T1000 (cell line): ENCODE measurements at regions not wholly inside any gene's neighbourhood (a gene's known extent, or its start where the extent isn't known, plus 50 kb on each side); places are given as distances from the start of the nearest gene placed in this dataset.

Experiments
- DNase-seq: peaks from one replicate; lab custom pipeline; 2025; ENCODE audit warnings: mixed read lengths; lab: John Stamatoyannopoulos, UW

DNA sequence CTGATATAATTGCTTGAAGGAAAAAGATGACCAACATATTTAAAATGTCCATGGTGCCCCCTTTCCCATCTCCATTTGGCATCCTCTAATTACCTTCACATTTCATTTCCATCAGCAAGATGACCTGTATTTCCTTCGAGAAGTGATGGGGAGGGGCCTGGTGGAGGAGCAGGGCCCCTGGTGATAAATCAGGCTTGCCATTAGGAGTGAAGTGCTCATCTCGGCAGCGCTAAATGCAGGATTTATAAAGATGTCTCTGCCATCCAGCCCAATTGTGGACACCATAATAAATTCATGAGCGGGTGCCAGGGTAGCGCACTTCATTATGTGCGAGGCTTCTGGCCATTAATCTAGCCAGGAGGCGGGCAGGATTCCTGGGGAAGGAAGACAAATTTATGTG is 101.5 kb upstream of the IRX6 start:
- DNase-seq: no peak

GRCh38 chr16:55225972-55226542 is 97.9 kb upstream of the IRX6 start:
- no peak for DNase-seq

DNA sequence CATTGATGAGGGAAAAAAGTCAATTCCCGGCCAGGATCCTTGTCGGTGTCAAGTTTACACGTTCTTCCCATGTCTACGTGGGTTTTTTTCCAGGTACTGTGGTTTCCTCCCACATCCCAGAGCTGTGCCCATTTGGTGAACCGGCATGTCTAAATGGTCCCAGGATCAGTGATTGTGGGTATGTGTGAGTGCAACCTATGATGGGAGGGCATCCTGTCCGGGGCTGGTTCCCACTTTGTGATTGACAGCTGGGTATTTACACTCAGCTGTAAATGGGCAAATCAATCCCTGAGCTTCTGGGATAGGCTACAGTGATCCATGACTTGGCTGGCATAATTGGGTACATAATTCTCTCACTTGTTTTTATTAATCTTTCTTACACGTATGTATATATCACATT is 91.2 kb upstream of the IRX6 start:
- no peak for DNase-seq

GRCh38 chr16:55233464-55233863 is 90.5 kb upstream of the IRX6 start:
- no peak for DNase-seq

DNA sequence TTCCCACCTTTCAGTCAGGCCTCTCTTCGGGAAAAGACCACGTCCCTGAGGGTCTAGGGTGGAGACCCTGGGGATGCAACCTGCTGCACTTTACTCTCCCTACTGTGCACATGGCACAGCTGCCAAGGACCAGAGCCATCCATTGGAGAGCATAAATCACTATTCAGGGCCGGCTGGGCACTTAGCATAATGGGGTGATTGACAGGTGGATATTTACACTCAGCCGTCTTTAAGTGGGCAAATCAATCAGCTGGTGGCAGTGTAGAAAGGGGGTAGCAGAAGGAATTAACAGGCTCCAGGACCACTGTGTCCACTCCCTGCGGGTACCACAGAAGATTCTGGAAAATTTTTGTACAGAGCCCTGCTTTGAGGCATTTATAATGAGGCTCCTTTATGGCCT is 87.3 kb upstream of the IRX6 start:
- no peak for DNase-seq

DNA sequence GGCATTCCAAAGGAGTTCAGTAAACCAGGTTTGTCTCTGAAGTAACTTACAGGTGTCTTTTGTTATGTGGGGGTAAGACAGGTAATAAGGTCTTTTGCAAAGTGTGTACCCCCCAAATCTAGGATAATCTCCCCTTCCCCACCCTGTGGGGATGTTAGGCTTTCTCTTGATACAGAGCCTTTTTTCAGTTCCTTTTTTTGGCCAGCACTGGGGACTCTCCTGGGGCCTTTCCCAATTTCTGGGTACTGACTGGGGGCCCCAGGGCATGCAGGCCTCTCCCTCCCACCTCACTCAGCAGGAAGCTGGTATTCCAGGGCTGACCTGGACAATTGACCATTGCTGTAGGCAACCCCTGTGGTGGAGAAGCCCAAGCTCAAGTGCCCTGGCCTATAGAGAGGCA is 84.3 kb upstream of the IRX6 start:
- DNase-seq: no peak

DNA sequence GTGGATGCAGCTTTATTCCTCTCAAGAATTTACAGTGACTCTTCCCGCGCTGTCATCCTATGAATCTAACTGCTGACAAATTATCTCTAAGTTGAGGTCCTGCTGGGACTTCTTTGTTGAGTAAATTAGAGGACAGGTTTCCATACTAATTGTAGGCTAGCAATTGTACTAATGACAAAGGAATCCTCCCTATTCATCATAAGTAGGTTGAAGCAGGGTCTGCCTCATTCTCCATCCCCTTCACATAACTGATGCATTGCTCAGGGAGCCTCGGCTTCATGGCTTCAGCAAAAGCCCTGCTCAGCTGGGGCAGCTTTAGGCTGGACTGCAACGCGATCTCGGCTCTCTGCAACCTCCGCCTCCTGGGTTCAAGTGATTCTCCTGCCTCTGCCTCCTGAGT is 83.1 kb upstream of the IRX6 start:
- no peak for DNase-seq

- no peak for DNase-seq
Observed at GRCh38 chr16:55242667-55243066, 81.3 kb upstream of the IRX6 start.

DNA sequence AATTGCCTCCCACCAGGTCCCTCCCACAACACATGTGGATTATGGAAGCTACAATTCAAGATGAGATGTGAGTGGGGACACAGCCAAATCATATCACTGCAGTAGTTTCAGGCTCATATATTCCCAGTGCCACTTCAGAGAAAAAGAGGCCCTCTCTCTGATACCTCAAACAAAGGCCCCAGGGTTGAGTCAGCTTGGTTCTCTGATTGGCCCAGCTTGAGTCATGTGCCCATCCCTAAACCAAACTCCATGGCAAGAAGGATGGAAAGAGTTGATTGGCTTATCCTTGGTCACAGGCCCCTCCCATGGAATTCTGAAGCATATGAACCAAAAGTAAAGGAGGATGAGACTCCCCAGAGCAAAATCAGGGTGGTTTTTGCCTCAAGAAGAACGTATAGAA is 75.9 kb upstream of the IRX6 start:
- DNase-seq: no peak

DNA sequence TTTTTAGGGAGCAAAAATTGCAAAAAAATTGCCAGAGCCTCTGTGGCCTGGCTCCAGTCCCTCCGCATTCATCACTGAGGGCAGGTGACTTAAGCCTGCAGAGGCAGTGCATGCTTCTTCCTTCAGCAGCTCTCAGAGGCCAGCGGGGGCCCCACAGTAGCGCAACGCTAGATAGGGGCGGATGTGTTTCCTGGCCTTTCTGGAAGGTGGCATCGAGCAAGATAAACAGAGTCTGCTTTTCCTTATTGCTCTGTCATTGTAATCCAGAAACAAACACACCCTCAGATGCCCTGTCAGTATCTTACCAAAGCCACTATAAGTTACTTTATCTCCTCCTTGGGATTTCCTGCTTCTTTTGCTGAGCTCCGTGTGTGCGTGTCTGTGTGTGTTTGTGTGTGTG is 75.5 kb upstream of the IRX6 start:
- DNase-seq: no peak

GRCh38 chr16:55249361-55249760 is 74.6 kb upstream of the IRX6 start:
- no peak for DNase-seq

- DNase-seq: no peak
Observed at GRCh38 chr16:55249936-55250335, 74.1 kb upstream of the IRX6 start.

- DNase-seq: no peak
Observed at GRCh38 chr16:55250701-55251100, 73.3 kb upstream of the IRX6 start.

DNA sequence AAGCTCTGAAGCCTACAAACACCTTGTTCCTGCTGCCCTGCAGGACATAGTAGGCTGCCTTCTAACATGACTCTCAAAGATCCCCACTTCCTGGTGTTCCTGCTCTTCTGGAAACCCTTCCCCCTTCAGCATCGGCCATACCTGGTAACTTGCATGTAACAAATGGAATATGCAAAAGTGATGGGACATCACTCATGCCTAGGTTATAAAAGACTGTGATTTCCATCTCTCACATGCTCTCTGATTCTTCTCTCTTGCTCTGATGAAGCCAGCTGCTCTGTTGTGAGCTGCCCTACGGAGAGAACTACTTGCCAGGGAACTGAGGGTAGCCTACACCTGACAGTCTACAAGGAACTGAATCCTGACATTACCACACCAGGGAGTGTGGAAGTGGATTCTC is 72.9 kb upstream of the IRX6 start:
- DNase-seq: no peak

DNA sequence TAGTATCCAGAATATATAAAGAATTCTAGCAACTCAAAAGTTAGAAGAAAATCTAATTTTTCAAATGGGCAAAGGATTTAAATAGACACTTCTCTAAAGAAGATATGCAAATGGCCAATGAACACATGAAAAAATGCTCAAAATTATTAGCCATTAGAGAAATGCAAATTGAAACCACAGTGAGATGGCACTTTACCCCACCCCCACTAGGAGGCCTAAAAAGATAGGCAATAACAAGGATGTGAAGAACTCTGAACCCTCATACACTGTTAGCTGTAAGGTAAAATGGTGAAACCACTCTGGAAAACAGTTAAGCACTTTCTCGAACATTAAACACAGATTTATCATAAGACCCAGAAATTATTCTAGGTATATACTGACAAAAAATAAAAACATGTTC is 71.4 kb upstream of the IRX6 start:
- no peak for DNase-seq

DNA sequence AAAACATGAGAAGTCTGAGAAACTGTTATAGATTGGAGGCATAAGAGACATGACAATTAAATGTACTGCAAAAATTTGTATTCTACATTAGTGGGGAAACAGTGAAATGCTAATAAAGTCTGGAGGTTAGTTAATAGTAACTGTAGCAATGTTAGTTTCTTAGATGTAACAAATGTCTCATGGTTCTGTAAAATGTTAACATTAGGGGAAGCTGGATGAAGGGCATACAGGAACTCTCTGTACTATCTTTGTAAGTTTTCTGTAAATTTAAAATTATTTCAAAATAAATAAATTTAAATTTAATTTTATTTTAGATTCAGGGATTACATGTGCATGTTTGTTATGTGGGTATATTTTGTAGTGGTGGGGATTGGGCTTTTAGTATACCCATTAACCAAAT is 70.0 kb upstream of the IRX6 start:
- DNase-seq: no peak

GRCh38 chr16:55255733-55256282 is 68.2 kb upstream of the IRX6 start:
- DNase-seq: no peak

DNA sequence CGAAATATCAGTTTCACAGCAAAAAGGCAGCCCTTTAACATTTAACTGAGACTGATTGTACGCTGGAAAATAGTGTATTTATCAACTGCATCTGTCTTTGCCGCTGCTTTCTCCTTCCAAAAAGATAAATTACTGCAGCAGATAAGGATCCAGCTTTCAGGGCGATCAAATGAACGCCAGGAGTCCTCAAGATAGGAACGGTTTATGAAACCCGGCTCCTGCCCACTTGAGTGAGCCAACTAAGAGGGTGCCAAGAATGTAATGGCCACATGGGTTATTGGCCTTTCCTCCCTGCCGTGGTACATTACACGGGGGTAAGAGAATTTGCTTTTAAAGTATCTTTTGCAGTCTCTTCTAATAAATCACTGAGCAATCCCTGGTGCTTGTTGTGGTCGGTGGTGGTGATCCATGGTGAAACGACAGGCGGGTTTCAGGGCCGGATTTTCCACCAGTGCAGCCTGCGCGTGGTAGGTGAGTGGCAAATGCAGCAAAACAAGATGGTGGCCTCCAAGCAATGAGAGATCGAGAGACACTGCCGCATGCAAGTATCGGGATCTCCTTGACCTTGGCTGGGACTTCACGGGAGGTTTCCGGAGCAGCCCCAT is 67.5 kb upstream of the IRX6 start:
- no peak for DNase-seq

- DNase-seq: no peak
Observed at GRCh38 chr16:55257966-55258613, 65.9 kb upstream of the IRX6 start.

- DNase-seq: no peak
Observed at GRCh38 chr16:55261301-55261700, 62.7 kb upstream of the IRX6 start.

DNA sequence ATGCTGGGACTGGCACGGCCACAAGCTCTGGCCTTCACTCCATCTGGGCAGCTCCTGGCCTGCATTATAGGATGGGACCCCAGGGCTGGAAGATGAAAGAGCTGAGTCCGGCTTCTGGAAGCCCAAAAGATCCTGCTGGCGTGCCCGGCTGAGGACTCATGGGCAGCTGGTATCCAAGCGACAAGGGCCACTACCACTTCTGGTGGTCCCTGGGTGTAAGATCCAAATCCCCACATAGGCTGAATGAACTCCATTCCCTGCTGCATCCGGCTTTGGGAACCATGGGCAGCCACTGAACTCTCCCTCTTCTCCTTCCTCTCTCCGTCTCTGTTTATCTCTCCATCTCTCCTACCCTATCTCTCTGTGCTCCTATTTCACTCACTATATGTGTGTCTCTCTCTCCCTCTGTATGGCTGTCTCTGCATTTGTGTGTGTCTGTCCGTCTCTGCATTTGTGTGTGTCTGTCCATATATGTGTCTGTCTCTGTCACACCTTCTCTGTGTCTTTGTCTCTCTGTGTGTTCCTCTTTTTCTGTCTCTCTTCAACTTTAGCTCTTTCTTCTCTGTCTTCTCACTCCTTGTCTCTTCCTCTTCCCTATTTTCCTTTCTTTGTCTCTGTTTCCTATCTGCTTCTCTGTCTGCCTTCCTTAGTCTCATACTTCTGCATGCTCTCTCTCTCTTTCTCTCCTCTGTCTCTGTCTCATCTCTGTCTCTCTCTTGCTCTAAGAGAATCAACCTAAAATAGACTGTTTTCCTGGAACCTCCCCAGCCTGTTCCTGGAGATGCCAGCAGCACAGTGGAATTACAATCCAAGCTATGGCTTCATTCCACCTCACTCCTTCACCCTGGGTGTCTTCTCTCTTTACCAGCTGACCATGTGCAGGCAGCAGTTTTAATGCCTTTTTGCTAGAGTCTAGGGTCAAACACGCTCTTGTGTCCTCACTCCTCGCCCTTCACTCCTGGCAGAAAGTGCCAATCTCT is 60.4 kb upstream of the IRX6 start:
- no peak for DNase-seq

DNA sequence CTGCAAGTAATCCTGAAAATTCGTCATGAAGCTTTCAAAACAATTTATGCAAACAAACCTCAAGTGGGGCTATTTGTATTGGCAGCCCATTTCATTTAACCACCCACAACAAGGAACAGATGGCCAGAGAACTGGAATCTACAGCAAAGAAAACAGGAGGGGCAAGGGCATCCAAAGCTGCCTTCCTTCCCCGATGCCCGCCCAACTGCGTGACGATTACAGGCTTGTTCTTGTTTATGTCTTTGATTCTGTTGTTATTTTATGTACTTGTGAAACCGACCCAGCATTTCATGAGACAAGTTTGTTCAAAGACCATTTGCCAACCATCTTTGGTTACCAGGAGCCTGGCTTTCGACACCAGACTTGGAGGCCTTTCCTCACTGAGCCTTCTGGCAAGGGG is 59.1 kb upstream of the IRX6 start:
- DNase-seq: no peak
